ENCODE measurements at regions not wholly inside any gene's neighbourhood (a gene's known extent, or its start where the extent isn't known, plus 50 kb on each side); places are given as distances from the start of the nearest gene placed in this dataset.
"Not testable (repeated sequence)": the region's sequence is repeated elsewhere in the genome, so short reads cannot be mapped to it uniquely, and the experiment has no call there.

- DNase-seq = no peak
These were observed 804.3 kb downstream of the KCNJ3 start for GRCh38 chr2:155502766-155503165.

GRCh38 chr2:155498106-155498505 is 799.6 kb downstream of the KCNJ3 start:
- DNase-seq = no peak

- DNase-seq = no peak
These were observed 796.2 kb downstream of the KCNJ3 start for GRCh38 chr2:155494744-155495143.

- no peak for DNase-seq
These were observed 786.8 kb downstream of the KCNJ3 start for GRCh38 chr2:155485141-155485842.

GRCh38 chr2:155481141-155481540 is 782.6 kb downstream of the KCNJ3 start:
- no peak for DNase-seq

GRCh38 chr2:155472018-155472417 is 773.5 kb downstream of the KCNJ3 start:
- not testable (repeated sequence) for DNase-seq

- DNase-seq = no peak
These were observed 757.7 kb downstream of the KCNJ3 start for GRCh38 chr2:155456222-155456621.

GRCh38 chr2:155442755-155443372 is 744.4 kb downstream of the KCNJ3 start:
- DNase-seq = no peak

GRCh38 chr2:155442088-155442487 is 743.6 kb downstream of the KCNJ3 start:
- DNase-seq = no peak

GRCh38 chr2:155431004-155431507 is 732.6 kb downstream of the KCNJ3 start:
- DNase-seq = no peak

- no peak for DNase-seq
These were observed 729.0 kb downstream of the KCNJ3 start for GRCh38 chr2:155427470-155427869.

GRCh38 chr2:155424518-155424917 is 726.0 kb downstream of the KCNJ3 start:
- DNase-seq = no peak

- DNase-seq = no peak
These were observed 720.3 kb downstream of the KCNJ3 start for GRCh38 chr2:155418753-155419152.

- no peak for DNase-seq
These were observed 714.1 kb downstream of the KCNJ3 start for GRCh38 chr2:155412598-155412997.

GRCh38 chr2:155404433-155405002 is 706.0 kb downstream of the KCNJ3 start:
- DNase-seq = no peak

GRCh38 chr2:155393406-155393805 is 694.9 kb downstream of the KCNJ3 start:
- DNase-seq = no peak

GRCh38 chr2:155391613-155392130 is 693.2 kb downstream of the KCNJ3 start:
- DNase-seq = no peak

GRCh38 chr2:155389224-155389623 is 690.7 kb downstream of the KCNJ3 start:
- DNase-seq = no peak

- DNase-seq = no peak
These were observed 686.1 kb downstream of the KCNJ3 start for GRCh38 chr2:155384555-155385123.

GRCh38 chr2:155382776-155383175 is 684.3 kb downstream of the KCNJ3 start:
- DNase-seq = peak in 1 of 2 experiments; percentile 46

- DNase-seq = no peak
These were observed 682.9 kb downstream of the KCNJ3 start for GRCh38 chr2:155381436-155381835.

- DNase-seq = no peak
These were observed 681.0 kb downstream of the KCNJ3 start for GRCh38 chr2:155379494-155379893.

- DNase-seq = no peak
These were observed 679.5 kb downstream of the KCNJ3 start for GRCh38 chr2:155377931-155378444.
